ENCODE measurements at regions not wholly inside any gene's neighbourhood (a gene's known extent, or its start where the extent isn't known, plus 50 kb on each side); places are given as distances from the start of the nearest gene placed in this dataset.
A peak's percentile ranks its signal among the peaks of the same experiment; 100 is the strongest.

GRCh38 chr2:234343372-234343771 lies 153.5 kb downstream of the ARL4C start:
- no peak for TF ChIP-seq CTCF (IDR thresholded peaks at IDR 0.05)
- no peak for ATAC-seq
- Histone ChIP-seq H3K36me3 (ENCODE audit: low read depth) (no peaks in the 10 kb centered on the region), H3K4me3 (no peak overlapping the region), H3K4me1 (ENCODE audit: low read depth) (no peaks in the 10 kb centered on the region), H3K9me3 (no peaks in the 10 kb centered on the region)
- intact Hi-C loops (cut with DNase I, micrococcal nuclease): no loop called here
- DNase-seq: no peak

- H3K4me1 ChIP-seq (ENCODE audit: low read depth): no peaks in the 10 kb centered on the region
- no peaks in the 10 kb centered on the region for H3K9me3 ChIP-seq
- no peak for DNase-seq
- no peak for TF ChIP-seq CTCF (IDR thresholded peaks at IDR 0.05)
- intact Hi-C loops (cut with DNase I, micrococcal nuclease): no loop called here
- H3K4me3 ChIP-seq: no peak overlapping the region
- no peaks in the 10 kb centered on the region for H3K36me3 ChIP-seq (ENCODE audit: low read depth)
- ATAC-seq: no peak
Measured at GRCh38 chr2:234341306-234341985, 155.4 kb downstream of the ARL4C start.

GRCh38 chr2:234339501-234339900 lies 157.4 kb downstream of the ARL4C start:
- TF ChIP-seq CTCF (IDR thresholded peaks at IDR 0.05): no peak
- no peak for DNase-seq
- Histone ChIP-seq H3K4me1 (ENCODE audit: low read depth) (no peaks in the 10 kb centered on the region), H3K9me3 (no peaks in the 10 kb centered on the region), H3K36me3 (ENCODE audit: low read depth) (no peaks in the 10 kb centered on the region), H3K4me3 (no peak overlapping the region)
- intact Hi-C loops (cut with DNase I, micrococcal nuclease): no loop called here
- no peak for ATAC-seq

- DNase-seq (no peak), ATAC-seq (no peak)
- TF ChIP-seq CTCF (IDR thresholded peaks at IDR 0.05): no peak
- H3K4me3 ChIP-seq: no peak overlapping the region
- H3K9me3 ChIP-seq: no peaks in the 10 kb centered on the region
- no peaks in the 10 kb centered on the region for H3K4me1 ChIP-seq (ENCODE audit: low read depth)
- H3K36me3 ChIP-seq (ENCODE audit: low read depth): no peaks in the 10 kb centered on the region
- intact Hi-C loops (cut with DNase I, micrococcal nuclease): no loop called here
Measured at GRCh38 chr2:234339011-234339410, 157.9 kb downstream of the ARL4C start.

GRCh38 chr2:234335661-234336228 lies 161.1 kb downstream of the ARL4C start:
- no peak overlapping the region for H3K4me3 ChIP-seq
- no peaks in the 10 kb centered on the region for H3K4me1 ChIP-seq (ENCODE audit: low read depth)
- no peak for TF ChIP-seq CTCF (IDR thresholded peaks at IDR 0.05)
- DNase-seq (peak; percentile 55 to 73 (median 64)), ATAC-seq (peak; percentile 73)
- no peaks in the 10 kb centered on the region for H3K36me3 ChIP-seq (ENCODE audit: low read depth)
- intact Hi-C loops (cut with DNase I, micrococcal nuclease): no loop called here
- no peaks in the 10 kb centered on the region for H3K9me3 ChIP-seq
